Lower leg skin (tissue), 4 donors: ENCODE measurements at regions not wholly inside any gene's neighbourhood (a gene's known extent, or its start where the extent isn't known, plus 50 kb on each side); places are given as distances from the start of the nearest gene placed in this dataset.
A peak's percentile ranks its signal among the peaks of the same experiment; 100 is the strongest.

Experiments used
- DNase-seq, 2 donors: peaks; one replicate each; pipeline ENCODE4 v3.0.0-alpha.2; 2019; ENCODE audit warnings: low spot score in 2 of 2
- H3K4me3 ChIP-seq: fragments of 200-600 bp; sonication (generic); 2 replicates; pipeline ENCODE4 v1.5.1; 2017; ENCODE audit warnings: mild to moderate bottlenecking, low read depth; ENCODE audit not compliant: poor library complexity, severe bottlenecking
- CTCF ChIP-seq, 3 donors: fragments of 450-650 bp; IDR thresholded peaks; one replicate each; pipeline ENCODE4 v1.5.1; 2016; ENCODE audit warnings: antibody characterized with exemption in 3 of 3, mild to moderate bottlenecking in 3 of 3, moderate library complexity in 2 of 3
- POLR2A ChIP-seq, 2 donors: fragments of 450-650 bp; IDR thresholded peaks; one replicate each; pipeline ENCODE4 v1.6.1; 2016 to 2017; ENCODE audit warnings: antibody characterized with exemption in 2 of 2, mild to moderate bottlenecking in 1 of 2, moderate library complexity in 1 of 2
- WGBS, 2 donors: methylation state at CpG; one replicate each; pipeline ENCODE4 v1.1.5; 2018; 5-methylcytosine and 5-hydroxymethylcytosine counted together
- intact Hi-C: fragments of 100-400 bp; cut with DNase I; formaldehyde crosslinking; loops from one replicate; pipeline ENCODE4 v1.15.0; 2023; ENCODE audit warnings: low total_unique reads

GRCh38 chr9:116083837-116084236 is 69.8 kb upstream of the PAPPA start:
- WGBS, 2 donors = 94% methylated on average over 2 of the region's 2 CpGs
- intact Hi-C loops = no loop called here

GRCh38 chr9:116084497-116084896 is 69.1 kb upstream of the PAPPA start:
- WGBS, 2 donors = 47 to 67% methylated on average over 1 of the region's 1 CpG

More at GRCh38 chr9:116083837-116084236, 69.8 kb upstream of the PAPPA start:
- DNase-seq = no peak
- H3K4me3 ChIP-seq = no peak overlapping the region
- TF ChIP-seq CTCF (IDR thresholded peaks at IDR 0.05) (no peak), POLR2A (IDR thresholded peaks at IDR 0.05) (no peak)

GRCh38 chr9:116087246-116087645 is 66.3 kb upstream of the PAPPA start:
- WGBS, 2 donors = 17 to 29% methylated on average over 1 of the region's 1 CpG
- intact Hi-C loops = no loop called here
- TF ChIP-seq POLR2A (IDR thresholded peaks at IDR 0.05) (no peak), CTCF (IDR thresholded peaks at IDR 0.05) (no peak)
- no peak overlapping the region for H3K4me3 ChIP-seq
- DNase-seq = peak in 1 of 2 donors; percentile 38

More at GRCh38 chr9:116084497-116084896, 69.1 kb upstream of the PAPPA start:
- intact Hi-C loops = no loop called here
- DNase-seq = no peak
- TF ChIP-seq CTCF (IDR thresholded peaks at IDR 0.05) (no peak), POLR2A (IDR thresholded peaks at IDR 0.05) (no peak)
- no peak overlapping the region for H3K4me3 ChIP-seq

GRCh38 chr9:116087751-116088194 is 65.8 kb upstream of the PAPPA start:
- TF ChIP-seq CTCF (IDR thresholded peaks at IDR 0.05) (no peak), POLR2A (IDR thresholded peaks at IDR 0.05) (no peak)
- WGBS, 2 donors = 47 to 56% methylated on average over 3 of the region's 3 CpGs
- intact Hi-C loops = no loop called here
- H3K4me3 ChIP-seq = no peak overlapping the region
- DNase-seq = no peak

GRCh38 chr9:116088396-116088795 is 65.2 kb upstream of the PAPPA start:
- TF ChIP-seq POLR2A (IDR thresholded peaks at IDR 0.05) (no peak), CTCF (IDR thresholded peaks at IDR 0.05) (no peak)
- no peak for DNase-seq
- no peak overlapping the region for H3K4me3 ChIP-seq
- intact Hi-C loops = no loop called here
- 69 to 76% methylated on average over 4 of the region's 4 CpGs for WGBS, 2 donors
